GM12864 (cell line): ENCODE measurements at regions not wholly inside any gene's neighbourhood (a gene's known extent, or its start where the extent isn't known, plus 50 kb on each side); places are given as distances from the start of the nearest gene placed in this dataset.

Source experiments
- DNase-seq: peaks from one replicate; pipeline ENCODE4 v3.0.0-alpha.2; 2011; ENCODE audit warnings: low read depth
- H3K4me3 ChIP-seq: 2 replicates; pipeline ENCODE4 v1.5.1; 2011; ENCODE audit warnings: mild to moderate bottlenecking, low read depth, low read length, control low read depth
- CTCF ChIP-seq: IDR thresholded peaks from 2 replicates; pipeline ENCODE4 v1.5.1; 2011; ENCODE audit warnings: low read depth, mild to moderate bottlenecking, moderate library complexity, low read length, control low read depth, inconsistent platforms; ENCODE audit errors: missing control alignments

GRCh38 chr2:21467280-21467818, 343.6 kb downstream of the TDRD15 start:
- no peak for TF ChIP-seq CTCF

GRCh38 chr2:21467910-21468309, 344.1 kb downstream of the TDRD15 start:
- TF ChIP-seq CTCF, result no peak
- H3K4me3 ChIP-seq, result no peak overlapping the region
- no peak for DNase-seq

More at GRCh38 chr2:21467280-21467818, 343.6 kb downstream of the TDRD15 start:
- no peak for DNase-seq
- no peak overlapping the region for H3K4me3 ChIP-seq

DNA sequence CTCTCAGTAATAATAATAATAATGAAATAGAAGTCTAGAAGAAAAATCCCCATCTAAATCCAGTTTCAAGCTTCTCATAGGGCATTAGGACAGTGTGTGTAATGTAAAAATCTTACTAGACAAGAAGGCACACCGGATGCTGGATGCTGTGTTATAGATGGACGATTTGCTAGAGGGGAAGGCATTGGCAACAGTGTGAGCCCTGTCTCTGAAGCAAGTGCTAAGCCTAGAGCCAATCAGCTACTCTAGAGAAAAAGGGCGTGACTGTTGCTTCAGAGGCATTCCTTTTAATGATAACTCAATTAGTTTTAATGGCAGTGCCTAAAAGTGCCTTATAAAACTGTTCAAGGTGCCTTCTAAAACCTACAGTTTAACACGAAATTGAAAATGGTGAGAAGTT, 344.9 kb downstream of the TDRD15 start:
- no peak for TF ChIP-seq CTCF
- no peak overlapping the region for H3K4me3 ChIP-seq
- DNase-seq, result no peak

DNA sequence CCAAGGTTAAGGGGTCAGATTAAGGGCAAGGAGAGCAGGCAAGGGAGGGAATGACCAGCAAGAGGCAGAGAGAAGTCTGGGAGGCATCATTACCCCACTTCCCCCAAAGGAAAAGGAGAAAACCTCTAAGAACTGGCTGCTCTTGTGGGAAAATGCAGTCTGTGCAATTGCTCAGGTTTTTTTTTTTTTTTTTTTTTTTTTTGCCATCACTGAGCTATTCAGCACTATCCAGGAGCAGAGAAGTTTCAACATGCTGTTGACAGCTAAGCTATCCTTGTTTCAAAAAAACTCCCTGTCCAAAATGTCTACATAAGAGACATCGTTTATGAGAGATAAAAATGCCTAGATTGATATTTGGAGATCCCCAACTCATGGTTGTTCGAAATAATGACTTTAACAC, 345.4 kb downstream of the TDRD15 start:
- no peak for TF ChIP-seq CTCF
- H3K4me3 ChIP-seq, result no peak overlapping the region
- DNase-seq, result no peak

- TF ChIP-seq CTCF, result no peak
- no peak for DNase-seq
- no peak overlapping the region for H3K4me3 ChIP-seq
These were observed 345.8 kb downstream of the TDRD15 start for GRCh38 chr2:21469564-21469963.

GRCh38 chr2:21480162-21480561, 356.4 kb downstream of the TDRD15 start:
- no peak for TF ChIP-seq CTCF
- DNase-seq, result no peak
- H3K4me3 ChIP-seq, result no peak overlapping the region

- H3K4me3 ChIP-seq, result no peak overlapping the region
- no peak for DNase-seq
- no peak for TF ChIP-seq CTCF
These were observed 360.9 kb downstream of the TDRD15 start for GRCh38 chr2:21484643-21485042.
